T47D (cell line): ENCODE measurements at regions not wholly inside any gene's neighbourhood (a gene's known extent, or its start where the extent isn't known, plus 50 kb on each side); places are given as distances from the start of the nearest gene placed in this dataset.
"Not testable (repeated sequence)": the region's sequence is repeated elsewhere in the genome, so short reads cannot be mapped to it uniquely, and the experiment has no call there.

Experiments used
- DNase-seq, 2 experiments: peaks; one replicate each; pipeline versions ENCODE4 v3.0.0 to v3.0.0-alpha.2; 2011 to 2012; ENCODE audit warnings: low read depth in 1 of 2, low spot score in 1 of 2
- JUND ChIP-seq: IDR thresholded peaks from 2 replicates; pipeline ENCODE4 v1.6.1; 2012; ENCODE audit warnings: low read depth
- in situ Hi-C: cut with HindIII; loops from 2 replicates; pipeline ENCODE4 v1.10.0; 2016; ENCODE audit warnings: low sequenced_read_pairs, low pct_unique_long_range_greater_than_20kb

DNA sequence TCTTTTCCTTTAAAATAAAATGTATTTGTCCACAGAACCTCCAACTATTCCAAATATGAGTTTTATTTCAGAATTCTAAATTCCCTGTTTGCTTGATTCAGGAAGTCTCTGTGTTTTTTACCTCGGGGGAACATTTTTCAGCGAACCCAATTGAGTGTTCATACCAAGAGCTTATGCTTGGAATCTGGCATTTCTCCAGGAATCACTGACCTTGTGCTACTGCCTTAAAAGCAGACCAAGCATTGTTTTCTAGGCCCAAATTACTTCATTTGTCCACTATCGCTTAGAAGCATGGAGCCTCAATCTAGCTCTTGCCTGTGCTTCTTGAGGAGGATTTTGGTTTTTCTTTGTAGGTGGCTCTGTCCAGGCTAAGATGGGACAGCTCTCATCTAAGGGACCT lies 59.4 kb downstream of the EBLN1 start:
- in situ Hi-C loops = no loop called here
- DNase-seq = peak in 1 of 2 experiments; percentile 22
- no peak for TF ChIP-seq JUND

- no peak for DNase-seq
- in situ Hi-C loops = no loop called here
Measured at GRCh38 chr10:22156750-22157149, 61.1 kb downstream of the EBLN1 start.

GRCh38 chr10:22152403-22152802 lies 65.4 kb downstream of the EBLN1 start:
- DNase-seq = peak in 1 of 2 experiments; percentile 46
- in situ Hi-C loops = no loop called here
- TF ChIP-seq JUND = no peak

More at GRCh38 chr10:22156750-22157149, 61.1 kb downstream of the EBLN1 start:
- TF ChIP-seq JUND = no peak

DNA sequence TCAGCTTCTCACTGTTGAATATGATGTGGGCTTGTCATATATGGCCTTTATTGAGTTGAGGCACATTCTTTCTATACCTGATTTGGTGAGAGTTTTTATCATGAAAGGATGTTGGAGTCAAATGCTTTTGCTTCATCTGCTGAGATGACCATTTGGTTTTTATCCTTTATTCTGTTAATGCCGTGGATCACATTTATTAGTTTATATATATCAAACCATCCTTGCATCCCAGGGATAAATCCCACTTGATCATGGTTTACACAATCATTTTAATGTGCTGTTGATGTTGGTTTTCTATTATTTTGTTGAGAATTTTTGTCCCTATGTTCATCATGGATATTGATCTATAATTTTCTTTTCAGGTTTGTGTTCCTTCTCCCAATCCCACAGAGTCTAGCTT lies 67.0 kb downstream of the EBLN1 start:
- TF ChIP-seq JUND = no peak
- no peak for DNase-seq
- in situ Hi-C loops = no loop called here

- in situ Hi-C loops = no loop called here
- TF ChIP-seq JUND = no peak
- no peak for DNase-seq
Measured at GRCh38 chr10:22148961-22149360, 68.9 kb downstream of the EBLN1 start.

DNA sequence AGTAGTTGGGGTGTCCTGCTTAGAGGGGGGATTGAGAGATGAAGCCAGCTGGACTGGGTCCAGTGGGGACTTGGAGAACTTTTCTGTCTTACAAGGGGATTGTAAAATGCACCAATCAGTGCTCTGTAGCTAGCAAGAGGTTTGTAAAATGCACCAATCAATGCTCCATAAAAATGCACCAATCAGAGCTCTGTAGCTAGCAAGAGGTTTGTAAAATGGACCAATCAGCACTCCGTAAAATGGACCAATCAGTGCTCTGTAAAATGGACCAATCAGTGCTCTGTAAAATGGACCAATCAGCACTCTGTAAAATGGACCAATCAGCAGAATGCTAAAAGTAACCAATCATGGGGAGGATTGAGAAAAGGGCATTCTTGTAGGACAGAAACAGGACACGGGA lies 71.9 kb downstream of the EBLN1 start:
- in situ Hi-C loops = not testable (repeated sequence)

GRCh38 chr10:22137542-22137941 lies 80.3 kb downstream of the EBLN1 start:
- no peak for DNase-seq
- no peak for TF ChIP-seq JUND
- in situ Hi-C loops = no loop called here

More for the DNA sequence above, 71.9 kb downstream of the EBLN1 start:
- not testable (repeated sequence) for DNase-seq

GRCh38 chr10:22135591-22135990 lies 82.2 kb downstream of the EBLN1 start:
- in situ Hi-C loops = no loop called here
- no peak for DNase-seq
- TF ChIP-seq JUND = no peak

- in situ Hi-C loops = no loop called here
- DNase-seq = no peak
- no peak for TF ChIP-seq JUND
Measured at GRCh38 chr10:22133749-22134624, 83.8 kb downstream of the EBLN1 start.

GRCh38 chr10:22130824-22131223 lies 87.0 kb downstream of the EBLN1 start:
- DNase-seq, in situ Hi-C loops: not testable (repeated sequence)

DNA sequence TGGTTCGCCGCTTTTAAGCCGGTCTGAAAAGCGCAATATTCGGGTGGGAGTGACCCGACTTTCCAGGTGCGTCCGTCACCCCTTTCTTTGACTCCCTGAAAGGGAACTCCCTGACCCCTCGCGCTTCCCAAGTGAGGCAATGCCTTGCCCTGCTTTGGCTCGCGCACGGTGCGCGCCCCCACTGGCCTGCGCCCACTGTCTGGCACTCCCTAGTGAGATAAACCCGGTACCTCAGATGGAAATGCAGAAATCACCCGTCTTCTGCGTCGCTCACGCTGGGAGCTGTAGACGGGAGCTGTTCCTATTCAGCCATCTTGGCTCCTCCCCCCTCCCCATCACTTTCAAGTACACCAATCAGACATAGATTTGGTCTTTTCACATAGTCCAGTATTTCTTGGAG lies 88.2 kb downstream of the EBLN1 start:
- in situ Hi-C loops, DNase-seq: not testable (repeated sequence)

DNA sequence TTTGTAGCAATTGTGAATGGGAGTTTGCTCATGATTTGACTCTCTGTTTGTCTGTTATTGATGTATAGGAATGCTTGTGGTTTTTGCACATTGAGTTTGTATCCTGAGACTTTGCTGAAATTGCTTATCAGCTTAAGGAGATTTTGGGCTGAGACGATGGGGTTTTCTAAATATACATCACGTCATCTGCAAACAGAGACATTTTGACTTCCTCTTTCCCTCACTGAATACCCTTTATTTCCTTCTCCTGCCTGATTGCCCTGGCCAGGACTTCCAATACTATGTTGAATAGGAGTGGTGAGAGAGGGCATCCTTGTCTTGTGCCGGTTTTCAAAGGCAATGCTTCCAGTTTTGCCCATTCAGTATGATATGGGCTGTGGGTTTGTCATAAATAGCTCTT lies 96.6 kb downstream of the EBLN1 start:
- DNase-seq, in situ Hi-C loops: not testable (repeated sequence)

- in situ Hi-C loops = not testable (repeated sequence)
Measured at GRCh38 chr10:22120072-22120471, 97.7 kb downstream of the EBLN1 start.

GRCh38 chr10:22119575-22119974 lies 98.2 kb downstream of the EBLN1 start:
- in situ Hi-C loops = not testable (repeated sequence)

More at GRCh38 chr10:22120072-22120471, 97.7 kb downstream of the EBLN1 start:
- not testable (repeated sequence) for DNase-seq

More at GRCh38 chr10:22119575-22119974, 98.2 kb downstream of the EBLN1 start:
- DNase-seq = not testable (repeated sequence)
